Natural killer cell (primary cell): ENCODE measurements at regions not wholly inside any gene's neighbourhood (a gene's known extent, or its start where the extent isn't known, plus 50 kb on each side); places are given as distances from the start of the nearest gene placed in this dataset.

ENCODE experiments used
- ATAC-seq, 3 donors: fragments of 150-1000 bp in 2 of 3; fragments of 200-7000 bp in 1 of 3; cut with Tn5 transposase; 1 replicate in 1 of 3; 2 replicates in 2 of 3; pipeline ENCODE4 v1.10.0; 2021; ENCODE audit warnings: mild to moderate bottlenecking in 2 of 3, moderate library complexity in 2 of 3
- DNase-seq, 2 donors: peaks; one replicate each; pipeline versions ENCODE4 v3.0.0 to v3.0.0-alpha.2; 2013 to 2021; ENCODE audit warnings: mixed read lengths in 1 of 2
- H3K27ac ChIP-seq: one replicate; pipeline ENCODE4 v1.5.1; 2013; ENCODE audit warnings: mild to moderate bottlenecking, low read length
- H3K27me3 ChIP-seq: one replicate; pipeline ENCODE4 v1.6.1; 2013; ENCODE audit warnings: low read length; ENCODE audit not compliant: control insufficient read depth, insufficient read depth
- H3K36me3 ChIP-seq: one replicate; pipeline ENCODE4 v1.6.1; 2013; ENCODE audit warnings: low read length; ENCODE audit not compliant: control insufficient read depth, insufficient read depth
- H3K4me1 ChIP-seq: one replicate; pipeline ENCODE4 v1.6.1; 2013; ENCODE audit warnings: low read length; ENCODE audit not compliant: control insufficient read depth, insufficient read depth
- H3K4me3 ChIP-seq: one replicate; pipeline ENCODE4 v1.5.1; 2013; ENCODE audit warnings: low read length
- H3K9me3 ChIP-seq: one replicate; pipeline ENCODE4 v1.6.1; 2013; ENCODE audit warnings: low read length; ENCODE audit not compliant: control insufficient read depth, insufficient read depth
- H3K27ac Mint-ChIP-seq, 2 donors: one replicate each; pipeline ENCODE4 v1.8.0; 2022; ENCODE audit warnings: mild to moderate bottlenecking in 2 of 2, mixed read lengths in 2 of 2, moderate library complexity in 1 of 2
- H3K27me3 Mint-ChIP-seq, 2 donors: one replicate each; pipeline ENCODE4 v1.8.0; 2022; ENCODE audit warnings: low read depth in 2 of 2, mixed read lengths in 2 of 2
- H3K36me3 Mint-ChIP-seq: one replicate; pipeline ENCODE4 v1.8.0; 2022; ENCODE audit warnings: mixed read lengths
- H3K4me1 Mint-ChIP-seq, 2 donors: one replicate each; pipeline ENCODE4 v1.8.0; 2022; ENCODE audit warnings: mixed read lengths in 2 of 2
- H3K4me3 Mint-ChIP-seq: one replicate; pipeline ENCODE4 v1.8.0; 2022; ENCODE audit warnings: mild to moderate bottlenecking, moderate library complexity, mixed read lengths
- H3K9me3 Mint-ChIP-seq, 2 donors: one replicate each; pipeline ENCODE4 v1.8.0; 2022; ENCODE audit warnings: mixed read lengths in 2 of 2
- WGBS: methylation state at CpG from one replicate; pipeline ENCODE4 v1.1.7; 2013; ENCODE audit warnings: missing lambda C conversion rate; ENCODE audit not compliant: insufficient coverage; 5-methylcytosine and 5-hydroxymethylcytosine counted together
- intact Hi-C: fragments of 100-400 bp; cut with micrococcal nuclease; formaldehyde crosslinking; loops from one replicate; pipeline ENCODE4 v1.14.2; 2022
- TF ChIP-seq, protein P1 (sequence below): fragments of 200-600 bp; IDR thresholded peaks from one replicate; pipeline ENCODE4 v1.8.0; 2022; ENCODE audit warnings: antibody characterized with exemption

DNA sequence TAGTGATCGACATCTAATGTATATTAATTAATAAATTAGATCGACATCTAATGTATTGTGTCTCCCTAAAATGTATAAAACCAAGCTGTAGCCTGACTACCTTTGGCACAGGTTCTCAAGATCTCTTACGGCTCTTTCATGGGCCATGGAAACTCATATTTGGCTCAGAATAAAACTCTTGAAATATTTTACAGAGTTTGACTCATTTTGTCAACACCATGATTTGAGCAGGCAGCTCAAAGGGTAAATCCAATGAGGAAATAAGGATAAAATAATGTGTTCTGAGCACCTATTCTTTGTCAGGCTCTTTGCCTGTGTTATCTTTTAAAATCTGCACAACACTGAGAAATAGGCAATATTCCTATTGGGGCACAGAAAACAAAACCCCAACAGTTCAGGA, 223.4 kb upstream of the DUSP10 start:
- Mint-ChIP-seq H3K4me3 (no peak overlapping the region), H3K4me1 (peaks cover 11 to 17% of the 10 kb centered on the region in 2 donors), H3K27ac (no peak overlapping the region), H3K36me3 (no peaks in the 10 kb centered on the region), H3K27me3 (peaks cover 0 to 2% of the 10 kb centered on the region in 2 donors), H3K9me3 (no peaks in the 10 kb centered on the region)
- H3K9me3 ChIP-seq = no peaks in the 10 kb centered on the region
- no peak for DNase-seq
- H3K4me1 ChIP-seq = peaks cover 4% of the 10 kb centered on the region
- ATAC-seq = no peak
- H3K4me3 ChIP-seq = no peak overlapping the region
- WGBS = 100% methylated on average over 3 of the region's 3 CpGs
- TF ChIP-seq, protein P1, sequence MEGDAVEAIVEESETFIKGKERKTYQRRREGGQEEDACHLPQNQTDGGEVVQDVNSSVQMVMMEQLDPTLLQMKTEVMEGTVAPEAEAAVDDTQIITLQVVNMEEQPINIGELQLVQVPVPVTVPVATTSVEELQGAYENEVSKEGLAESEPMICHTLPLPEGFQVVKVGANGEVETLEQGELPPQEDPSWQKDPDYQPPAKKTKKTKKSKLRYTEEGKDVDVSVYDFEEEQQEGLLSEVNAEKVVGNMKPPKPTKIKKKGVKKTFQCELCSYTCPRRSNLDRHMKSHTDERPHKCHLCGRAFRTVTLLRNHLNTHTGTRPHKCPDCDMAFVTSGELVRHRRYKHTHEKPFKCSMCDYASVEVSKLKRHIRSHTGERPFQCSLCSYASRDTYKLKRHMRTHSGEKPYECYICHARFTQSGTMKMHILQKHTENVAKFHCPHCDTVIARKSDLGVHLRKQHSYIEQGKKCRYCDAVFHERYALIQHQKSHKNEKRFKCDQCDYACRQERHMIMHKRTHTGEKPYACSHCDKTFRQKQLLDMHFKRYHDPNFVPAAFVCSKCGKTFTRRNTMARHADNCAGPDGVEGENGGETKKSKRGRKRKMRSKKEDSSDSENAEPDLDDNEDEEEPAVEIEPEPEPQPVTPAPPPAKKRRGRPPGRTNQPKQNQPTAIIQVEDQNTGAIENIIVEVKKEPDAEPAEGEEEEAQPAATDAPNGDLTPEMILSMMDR = no peak
- no peaks in the 10 kb centered on the region for H3K36me3 ChIP-seq
- intact Hi-C loops = loop anchor here (10.0 kb wide), 1 partner anchor 220 kb away; the partner anchor contains the start of gene DUSP10
- H3K27me3 ChIP-seq = no peaks in the 10 kb centered on the region
- H3K27ac ChIP-seq = no peak overlapping the region

DNA sequence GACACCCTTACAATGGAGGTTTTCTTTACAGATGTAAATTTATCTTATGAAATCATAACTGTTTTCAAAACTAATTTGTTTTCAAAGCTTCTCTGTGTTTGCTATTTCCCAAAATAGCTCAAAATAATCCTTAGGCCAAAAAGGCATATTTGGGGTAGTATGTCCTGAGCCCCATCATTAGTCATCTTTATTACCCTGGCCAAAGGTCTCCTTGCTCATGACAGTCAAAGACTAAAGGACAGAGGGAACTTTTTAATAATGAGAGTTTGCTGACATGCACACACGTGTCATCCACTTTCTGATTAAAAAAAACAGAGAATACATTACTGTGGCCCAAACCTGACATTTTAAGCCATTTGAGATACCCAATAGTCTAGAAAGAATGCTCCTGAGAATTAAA, 221.9 kb upstream of the DUSP10 start:
- WGBS = 90% methylated on average over 1 of the region's 1 CpG
- Histone ChIP-seq H3K27ac (no peak overlapping the region), H3K27me3 (no peaks in the 10 kb centered on the region), H3K4me1 (peaks cover 4% of the 10 kb centered on the region), H3K9me3 (no peaks in the 10 kb centered on the region), H3K36me3 (no peaks in the 10 kb centered on the region), H3K4me3 (no peak overlapping the region)
- DNase-seq (no peak), ATAC-seq (no peak)
- H3K4me3 Mint-ChIP-seq = no peak overlapping the region
- TF ChIP-seq, protein P1 = no peak
- H3K36me3 Mint-ChIP-seq = no peaks in the 10 kb centered on the region
- peaks cover 11 to 17% of the 10 kb centered on the region in 2 donors for H3K4me1 Mint-ChIP-seq
- H3K27me3 Mint-ChIP-seq = peaks cover 0 to 2% of the 10 kb centered on the region in 2 donors
- H3K9me3 Mint-ChIP-seq = no peaks in the 10 kb centered on the region
- intact Hi-C loops = loop anchor here (10.0 kb wide), 1 partner anchor 219 kb away; the partner anchor contains the start of gene DUSP10
- no peak overlapping the region for H3K27ac Mint-ChIP-seq

DNA sequence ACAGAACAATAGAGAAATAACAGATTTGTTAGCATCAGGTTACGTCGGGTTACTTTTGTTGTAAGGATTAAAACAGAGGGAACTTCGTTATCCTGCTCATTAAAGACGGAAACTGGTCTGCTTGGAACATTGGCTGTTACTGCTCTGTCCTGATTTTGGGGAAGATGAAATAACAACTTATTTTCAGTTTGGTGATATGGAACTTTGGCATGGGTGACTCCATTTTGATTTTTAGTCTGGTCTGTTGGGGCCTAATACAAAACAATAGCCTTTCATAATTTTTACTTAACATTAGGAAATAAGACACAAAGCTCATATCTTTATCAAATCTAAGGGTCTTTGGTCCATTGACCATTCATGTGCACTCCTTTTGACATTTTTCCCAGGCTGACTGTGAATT, 220.5 kb upstream of the DUSP10 start:
- Mint-ChIP-seq H3K27ac (peak overlapping the region; percentile 52 to 80), H3K36me3 (no peaks in the 10 kb centered on the region), H3K4me3 (no peak overlapping the region), H3K27me3 (peaks cover 0 to 2% of the 10 kb centered on the region in 2 donors), H3K9me3 (no peaks in the 10 kb centered on the region), H3K4me1 (peaks cover 11 to 17% of the 10 kb centered on the region in 2 donors)
- TF ChIP-seq, protein P1 = no peak
- DNase-seq = no peak
- Histone ChIP-seq H3K9me3 (no peaks in the 10 kb centered on the region), H3K36me3 (no peaks in the 10 kb centered on the region), H3K27ac (no peak overlapping the region), H3K4me1 (peaks cover 4% of the 10 kb centered on the region), H3K27me3 (no peaks in the 10 kb centered on the region), H3K4me3 (no peak overlapping the region)
- WGBS = 97% methylated on average over 4 of the region's 4 CpGs
- intact Hi-C loops = loop anchor here (10.0 kb wide), 1 partner anchor 218 kb away; the partner anchor contains the start of gene DUSP10
- no peak for ATAC-seq
